Gastrocnemius medialis (tissue), 4 donors: ENCODE measurements at regions not wholly inside any gene's neighbourhood (a gene's known extent, or its start where the extent isn't known, plus 50 kb on each side); places are given as distances from the start of the nearest gene placed in this dataset.

ENCODE experiments used
- ATAC-seq, 2 donors: fragments of 150-250 bp; one replicate each; pipeline ENCODE4 v1.9.1; 2016
- DNase-seq, 2 donors: peaks; one replicate each; pipeline ENCODE4 v3.0.0-alpha.2; 2019
- H3K27ac ChIP-seq, 4 donors: fragments of 200-600 bp; sonication (generic); 1 replicate in 1 of 4; 2 replicates in 3 of 4; pipeline ENCODE4 v1.5.1; 2016 to 2018; ENCODE audit warnings: mild to moderate bottlenecking in 2 of 4, moderate library complexity in 1 of 4
- H3K27me3 ChIP-seq, 3 donors: fragments of 200-600 bp; sonication (generic) in 2 of 3; 1 replicate in 1 of 3; 2 replicates in 2 of 3; pipeline versions ENCODE4 v1.5.1 to v1.6.0; 2016 to 2019; ENCODE audit warnings: mild to moderate bottlenecking in 1 of 3, moderate library complexity in 1 of 3
- H3K36me3 ChIP-seq, 2 donors: fragments of 200-600 bp; sonication (generic) in 1 of 2; one replicate each; pipeline ENCODE4 v1.5.1; 2017 to 2018
- H3K4me1 ChIP-seq, 2 donors: fragments of 200-600 bp; sonication (generic) in 1 of 2; one replicate each; pipeline ENCODE4 v1.5.1; 2016 to 2017; ENCODE audit warnings: mild to moderate bottlenecking in 2 of 2
- H3K4me3 ChIP-seq, 4 donors: fragments of 200-600 bp; sonication (generic) in 3 of 4; 1 replicate in 1 of 4; 2 replicates in 3 of 4; pipeline ENCODE4 v1.5.1; 2016 to 2019; ENCODE audit warnings: mild to moderate bottlenecking in 2 of 4
- H3K9me3 ChIP-seq, 3 donors: fragments of 200-600 bp; sonication (generic) in 2 of 3; 1 replicate in 1 of 3; 2 replicates in 2 of 3; pipeline ENCODE4 v1.5.1; 2016 to 2019
- CTCF ChIP-seq, 5 experiments: fragments of 450-650 bp in 3 of 5; fragments of 200-600 bp in 2 of 5; sonication (generic) in 2 of 5; IDR thresholded peaks in 4 of 5; conservative IDR thresholded peaks in 1 of 5; 1 replicate in 4 of 5; 2 replicates in 1 of 5; pipeline ENCODE4 v1.5.1; 2016 to 2019; ENCODE audit warnings: antibody characterized with exemption in 5 of 5, mild to moderate bottlenecking in 3 of 5, moderate library complexity in 3 of 5
- POLR2A ChIP-seq, 2 donors: fragments of 450-650 bp; IDR thresholded peaks; one replicate each; pipeline ENCODE4 v1.6.1; 2017; ENCODE audit warnings: antibody characterized with exemption in 2 of 2, mild to moderate bottlenecking in 2 of 2, moderate library complexity in 2 of 2
- in situ Hi-C, 4 donors: fragments of 200-750 bp; cut with MboI; loops; one replicate each; pipeline versions ENCODE4 v1.15.0 to v1.8.0; 2017; ENCODE audit warnings: low sequenced_read_pairs in 4 of 4
- intact Hi-C: fragments of 100-400 bp; cut with DNase I; formaldehyde crosslinking; loops from one replicate; pipeline ENCODE4 v1.15.1; 2023; ENCODE audit warnings: low total_unique reads

GRCh38 chr1:234976861-234977680, 151.6 kb downstream of the TOMM20 start:
- H3K27ac ChIP-seq = peak overlapping the region; percentile 7 to 91 (median 89)
- no peak for DNase-seq
- H3K9me3 ChIP-seq = no peaks in the 10 kb centered on the region
- no peak for ATAC-seq
- H3K27me3 ChIP-seq = no peaks in the 10 kb centered on the region
- no peaks in the 10 kb centered on the region for H3K36me3 ChIP-seq
- H3K4me3 ChIP-seq = no peak overlapping the region
- intact Hi-C loops (no loop called here), in situ Hi-C loops (loop anchor here in 2 of 4 donors (10.0 to 25.0 kb wide), 3 partner anchors 90 to 472 kb away; no protein-coding TSS in a partner anchor)
- H3K4me1 ChIP-seq = peaks cover 59 to 74% of the 10 kb centered on the region in 2 donors
- no peak for TF ChIP-seq CTCF (IDR thresholded peaks at IDR 0.05 in 4 of 5, conservative IDR thresholded peaks at IDR 0.05 in 1 of 5)
- TF ChIP-seq POLR2A (IDR thresholded peaks at IDR 0.05) = no peak

- no peak for ATAC-seq
- DNase-seq = peak; percentile 48 to 72
- H3K4me1 ChIP-seq = peaks cover 62 to 73% of the 10 kb centered on the region in 2 donors
- peak overlapping the region; percentile 29 to 94 (median 89) for H3K27ac ChIP-seq
- intact Hi-C loops = no loop called here
- in situ Hi-C loops = loop anchor here in 2 of 4 donors (10.0 to 25.0 kb wide), 3 partner anchors 89 to 471 kb away; no protein-coding TSS in a partner anchor
- no peaks in the 10 kb centered on the region for H3K36me3 ChIP-seq
- no peaks in the 10 kb centered on the region for H3K9me3 ChIP-seq
- H3K4me3 ChIP-seq = no peak overlapping the region
- TF ChIP-seq POLR2A (IDR thresholded peaks at IDR 0.05) (no peak), CTCF (IDR thresholded peaks at IDR 0.05 in 4 of 5, conservative IDR thresholded peaks at IDR 0.05 in 1 of 5) (no peak)
- H3K27me3 ChIP-seq = no peaks in the 10 kb centered on the region
These were observed 152.4 kb downstream of the TOMM20 start for GRCh38 chr1:234975941-234976860.

- TF ChIP-seq POLR2A (IDR thresholded peaks at IDR 0.05) = no peak
- no peak for TF ChIP-seq CTCF (IDR thresholded peaks at IDR 0.05 in 4 of 5, conservative IDR thresholded peaks at IDR 0.05 in 1 of 5)
- peak overlapping the region; percentile 87 to 94 (median 90) for H3K27ac ChIP-seq
- DNase-seq (no peak), ATAC-seq (no peak)
- in situ Hi-C loops (loop anchor here in 2 of 4 donors (10.0 to 25.0 kb wide), 3 partner anchors 88 to 471 kb away; no protein-coding TSS in a partner anchor), intact Hi-C loops (no loop called here)
- H3K9me3 ChIP-seq = no peaks in the 10 kb centered on the region
- H3K36me3 ChIP-seq = no peaks in the 10 kb centered on the region
- no peaks in the 10 kb centered on the region for H3K27me3 ChIP-seq
- H3K4me3 ChIP-seq = no peak overlapping the region
- H3K4me1 ChIP-seq = peaks cover 63 to 74% of the 10 kb centered on the region in 2 donors
These were observed 153.3 kb downstream of the TOMM20 start for GRCh38 chr1:234975122-234975940.
